GM23338 (cell line): ENCODE measurements at regions not wholly inside any gene's neighbourhood (a gene's known extent, or its start where the extent isn't known, plus 50 kb on each side); places are given as distances from the start of the nearest gene placed in this dataset.

ENCODE experiments used
- CTCF ChIP-seq, 2 experiments: fragments of 200-600 bp in 1 of 2; sonication (generic) in 1 of 2; conservative IDR thresholded peaks; 2 replicates each; pipeline versions ENCODE4 v1.5.1 to v1.6.1; 2016 to 2017; ENCODE audit warnings: antibody characterized with exemption in 2 of 2, low read depth in 2 of 2, mild to moderate bottlenecking in 2 of 2, moderate library complexity in 1 of 2
- JUNB ChIP-seq: IDR thresholded peaks from one replicate; pipeline ENCODE4 v1.6.1; 2016; ENCODE audit warnings: antibody characterized with exemption; ENCODE audit not compliant: unreplicated experiment
- NANOG ChIP-seq: IDR thresholded peaks from 2 replicates; pipeline ENCODE4 v1.6.1; 2016; ENCODE audit warnings: antibody characterized with exemption, borderline replicate concordance
- POLR2AphosphoS5 ChIP-seq: IDR thresholded peaks from 2 replicates; pipeline ENCODE4 v1.6.1; 2016; ENCODE audit warnings: antibody characterized with exemption, low read depth
- ZNF331 ChIP-seq: fragments of 250-450 bp; sonication (Bioruptor Pico); IDR thresholded peaks from 2 replicates; pipeline ENCODE4 v1.5.0; 2020; ENCODE audit warnings: low read depth, mild to moderate bottlenecking, moderate library complexity

- TF ChIP-seq JUNB = no peak
- no peak for TF ChIP-seq ZNF331
- TF ChIP-seq CTCF (conservative IDR thresholded peaks at IDR 0.05; ENCODE audit: low read depth in 2 of 2) = no peak
- TF ChIP-seq NANOG = no peak
- TF ChIP-seq POLR2AphosphoS5 = no peak
Measured at GRCh38 chr12:45626965-45627364, 102.5 kb upstream of the ARID2 start.
